K562 (cell line): ENCODE measurements at regions not wholly inside any gene's neighbourhood (a gene's known extent, or its start where the extent isn't known, plus 50 kb on each side); places are given as distances from the start of the nearest gene placed in this dataset.

Source experiments
- ATAC-seq: fragments of 200-7000 bp; cut with Tn5 transposase; 3 replicates; pipeline ENCODE4 v1.9.1; 2020; ENCODE audit warnings: moderate library complexity
- BruUV-seq: library from RNA; stranded (reverse); fragments of 400-500 nt; replicated peaks from 2 replicates; lab custom pipeline; 2021; lab: Mats Ljungman, UMichigan
- CTCF ChIA-PET: fragments of 300-600 bp; formaldehyde crosslinking; extraction: SDS; loops from one replicate; lab custom pipeline; 2021; ENCODE audit warnings: low intra/inter-chr PET ratio; lab: Yijun Ruan, JAX
- POLR2A ChIA-PET: fragments of 300-600, 350-650 bp; sonication (Branson Sonifier 250); formaldehyde crosslinking; extraction: SDS; loops from one replicate; lab custom pipeline; 2021; ENCODE audit warnings: antibody characterized with exemption, inconsistent platforms; lab: Yijun Ruan, JAX
- DNase-seq, 4 experiments: peaks; one replicate each; pipeline versions ENCODE4 v3.0.0 to v3.0.0-alpha.2; 2011 to 2018; ENCODE audit warnings: low spot score in 3 of 4, mixed read lengths in 3 of 4; ENCODE audit errors: extremely low read depth in 1 of 4
- FAIRE-seq: peaks from 2 replicates; lab custom pipeline; 2011; peaks lifted over from hg19 to GRCh38; lab: Jason Lieb, UNC
- H2AFZ ChIP-seq: 2 replicates; pipeline ENCODE4 v1.6.0; 2011; ENCODE audit warnings: low read depth, low read length, control low read depth, inconsistent platforms
- H3K27ac ChIP-seq: fragments of 200-600 bp; 3 replicates; pipeline ENCODE4 v1.8.0; 2011; ENCODE audit warnings: low read depth, mild to moderate bottlenecking, control low read depth, inconsistent platforms, low read length, moderate library complexity, mixed read lengths; ENCODE audit errors: extremely low read depth
- H3K27me3 ChIP-seq, 2 experiments: fragments of 300-600 bp in 1 of 2; 2 replicates in 1 of 2; 3 replicates in 1 of 2; pipeline versions ENCODE4 v1.6.0 to v1.8.0; 2011; ENCODE audit warnings: inconsistent platforms in 2 of 2, low read length in 2 of 2, mild to moderate bottlenecking in 1 of 2, mixed read lengths in 1 of 2, moderate library complexity in 1 of 2; ENCODE audit not compliant: control insufficient read depth in 2 of 2, insufficient read depth in 2 of 2
- H3K36me3 ChIP-seq: fragments of 300-600 bp; 3 replicates; pipeline ENCODE4 v1.8.0; 2011; ENCODE audit warnings: mild to moderate bottlenecking, low read length, inconsistent platforms; ENCODE audit not compliant: control insufficient read depth, insufficient read depth
- H3K4me1 ChIP-seq, 2 experiments: fragments of 200-600 bp in 1 of 2; replicated peaks in 1 of 2; 2 replicates in 1 of 2; 3 replicates in 1 of 2; pipeline versions ENCODE4 v1.5.1 to v1.8.0; 2011; ENCODE audit warnings: inconsistent platforms in 2 of 2, low read length in 2 of 2, mild to moderate bottlenecking in 1 of 2, mixed read lengths in 1 of 2, moderate library complexity in 1 of 2; ENCODE audit not compliant: control insufficient read depth in 2 of 2, insufficient read depth in 2 of 2
- H3K4me2 ChIP-seq: 2 replicates; pipeline ENCODE4 v1.6.1; 2011; ENCODE audit warnings: low read length, control low read depth, inconsistent platforms, mixed read lengths; ENCODE audit not compliant: insufficient read depth
- H3K4me3 ChIP-seq: fragments of 200-600 bp; sonication (generic), shearing (Covaris generic); 2 replicates; pipeline ENCODE4 v1.5.1; 2016; ENCODE audit warnings: control low read depth, inconsistent platforms
- H3K79me2 ChIP-seq: fragments of 200-600 bp; 3 replicates; pipeline ENCODE4 v1.8.0; 2011; ENCODE audit warnings: low read length, inconsistent platforms; ENCODE audit not compliant: control insufficient read depth, insufficient read depth
- H3K9ac ChIP-seq, 2 experiments: 2 replicates each; pipeline versions ENCODE4 v1.6.0 to v1.6.1; 2011; ENCODE audit warnings: low read depth in 2 of 2, low read length in 2 of 2, control low read depth in 1 of 2, inconsistent platforms in 1 of 2, mild to moderate bottlenecking in 1 of 2, mixed read lengths in 1 of 2; ENCODE audit not compliant: insufficient read depth in 1 of 2
- H3K9me1 ChIP-seq: one replicate; pipeline ENCODE4 v1.6.0; 2011; ENCODE audit warnings: inconsistent platforms, mild to moderate bottlenecking, low read length, moderate library complexity; ENCODE audit not compliant: control insufficient read depth, insufficient read depth
- H3K9me3 ChIP-seq: replicated peaks from 2 replicates; pipeline ENCODE4 v1.5.1; 2011; ENCODE audit warnings: low read depth, low read length, inconsistent platforms; ENCODE audit not compliant: control insufficient read depth, insufficient read depth
- H4K20me1 ChIP-seq: replicated peaks from 2 replicates; pipeline ENCODE4 v1.6.1; 2011; ENCODE audit warnings: low read length, inconsistent platforms, mixed read lengths; ENCODE audit not compliant: control insufficient read depth, insufficient read depth
- ARID3A ChIP-seq: IDR thresholded peaks from 2 replicates; pipeline ENCODE4 v1.6.1; 2012; ENCODE audit warnings: low read depth, low read length, improper control_type of control experiment, borderline replicate concordance
- KDM4B ChIP-seq, 2 experiments: fragments of 450-650 bp in 1 of 2; sonication (generic) in 1 of 2; IDR thresholded peaks; 2 replicates each; pipeline ENCODE4 v1.6.1; 2016 to 2017; ENCODE audit warnings: borderline replicate concordance in 2 of 2, antibody characterized with exemption in 1 of 2, low read depth in 1 of 2, mild to moderate bottlenecking in 1 of 2
- MTA3 ChIP-seq: fragments of 450-650 bp; formaldehyde crosslinking; IDR thresholded peaks from 2 replicates; pipeline ENCODE4 v1.6.1; 2017; ENCODE audit warnings: mild to moderate bottlenecking, borderline replicate concordance
- PRDM10 ChIP-seq: fragments of 450-650 bp; IDR thresholded peaks from 2 replicates; pipeline ENCODE4 v1.6.1; 2018; ENCODE audit not compliant: partially characterized antibody
- TAF15 ChIP-seq: fragments of 200-400 bp; formaldehyde crosslinking; IDR thresholded peaks from 2 replicates; pipeline ENCODE4 v1.6.1; 2017; ENCODE audit warnings: mild to moderate bottlenecking, low read depth, low read length, moderate library complexity
- WGBS: fragments of 100-300 bp; shearing (Covaris generic); methylation state at CpG from one replicate; pipeline ENCODE4 v1.1.6; 2016; ENCODE audit warnings: low coverage, mixed read lengths; ENCODE audit not compliant: insufficient coverage; ENCODE audit errors: missing lambda C conversion rate; 5-methylcytosine and 5-hydroxymethylcytosine counted together
- in situ Hi-C: fragments of 300-500 bp; cut with MboI; formaldehyde crosslinking; loops from 4 replicates; pipeline ENCODE4 v1.15.0; 2018; ENCODE audit warnings: inconsistent platforms, mixed read lengths
- intact Hi-C: fragments of 100-400 bp; cut with micrococcal nuclease; formaldehyde crosslinking; loops from 2 replicates; pipeline ENCODE4 v1.14.2; 2022

DNA sequence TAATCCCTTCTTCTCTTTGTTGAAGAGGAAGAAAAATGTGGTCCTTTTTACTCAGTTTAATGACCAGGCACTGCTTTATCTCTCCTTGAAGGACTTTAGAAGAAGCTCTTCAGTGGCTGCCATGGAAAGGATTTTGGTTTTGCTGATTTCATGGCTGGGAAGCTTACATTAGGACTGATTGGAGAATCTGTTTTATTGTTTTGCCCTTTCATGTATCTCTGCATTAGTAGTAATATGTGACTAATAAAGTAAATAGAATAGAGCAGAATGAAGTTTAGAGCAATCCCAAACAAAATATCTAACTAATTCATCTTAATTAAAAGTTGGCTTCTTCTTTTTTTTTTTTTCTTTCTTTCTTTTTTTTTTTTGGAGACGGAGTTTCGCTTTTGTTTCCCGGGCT lies 502.9 kb downstream of the HAO1 start:
- no TSS peak for BruUV-seq
- no peak overlapping the region for H3K4me2 ChIP-seq

More for the DNA sequence above, 502.9 kb downstream of the HAO1 start:
- CTCF ChIA-PET: no interaction called here
- no peak overlapping the region for H3K4me3 ChIP-seq
- DNase-seq (no peak), ATAC-seq (no peak), FAIRE-seq (no peak)
- in situ Hi-C loops (no loop called here), intact Hi-C loops (no loop called here)
- no peaks in the 10 kb centered on the region for H3K27me3 ChIP-seq
- no peaks in the 10 kb centered on the region for H3K9me3 ChIP-seq
- H3K27ac ChIP-seq: no peak overlapping the region
- WGBS: no CpG with 5 or more reads among the region's 3 CpGs
- POLR2A ChIA-PET: no interaction called here
- H3K79me2 ChIP-seq: no peaks in the 10 kb centered on the region
- no peaks in the 10 kb centered on the region for H3K4me1 ChIP-seq
- no peak overlapping the region for H3K9ac ChIP-seq
- TF ChIP-seq MTA3 (no peak), TAF15 (no peak), KDM4B (IDR thresholded peaks at IDR 0.05; ENCODE audit: borderline replicate concordance in 2 of 2, low read depth in 1 of 2) (no peak), PRDM10 (no peak), ARID3A (no peak)
- no peaks in the 10 kb centered on the region for H3K36me3 ChIP-seq
- no peaks in the 10 kb centered on the region for H3K9me1 ChIP-seq
- no peaks in the 10 kb centered on the region for H4K20me1 ChIP-seq
- no peak overlapping the region for H2AFZ ChIP-seq
